ENCODE measurements at regions not wholly inside any gene's neighbourhood (a gene's known extent, or its start where the extent isn't known, plus 50 kb on each side); places are given as distances from the start of the nearest gene placed in this dataset.

GRCh38 chr20:39124064-39124463 lies 161.9 kb downstream of the DHX35 start:
- TF ChIP-seq POLR2AphosphoS5 (IDR thresholded peaks at IDR 0.05) (no peak), CTCF (IDR thresholded peaks at IDR 0.05) (no peak)

Measured in sigmoid colon (tissue), 4 donors.